Muscle of arm (tissue), 1 donor: ENCODE measurements at regions not wholly inside any gene's neighbourhood (a gene's known extent, or its start where the extent isn't known, plus 50 kb on each side); places are given as distances from the start of the nearest gene placed in this dataset.
"Not testable (repeated sequence)": the region's sequence is repeated elsewhere in the genome, so short reads cannot be mapped to it uniquely, and the experiment has no call there.

Experiments used
- DNase-seq: peaks from one replicate; pipeline ENCODE4 v3.0.0-alpha.2; 2013

DNA sequence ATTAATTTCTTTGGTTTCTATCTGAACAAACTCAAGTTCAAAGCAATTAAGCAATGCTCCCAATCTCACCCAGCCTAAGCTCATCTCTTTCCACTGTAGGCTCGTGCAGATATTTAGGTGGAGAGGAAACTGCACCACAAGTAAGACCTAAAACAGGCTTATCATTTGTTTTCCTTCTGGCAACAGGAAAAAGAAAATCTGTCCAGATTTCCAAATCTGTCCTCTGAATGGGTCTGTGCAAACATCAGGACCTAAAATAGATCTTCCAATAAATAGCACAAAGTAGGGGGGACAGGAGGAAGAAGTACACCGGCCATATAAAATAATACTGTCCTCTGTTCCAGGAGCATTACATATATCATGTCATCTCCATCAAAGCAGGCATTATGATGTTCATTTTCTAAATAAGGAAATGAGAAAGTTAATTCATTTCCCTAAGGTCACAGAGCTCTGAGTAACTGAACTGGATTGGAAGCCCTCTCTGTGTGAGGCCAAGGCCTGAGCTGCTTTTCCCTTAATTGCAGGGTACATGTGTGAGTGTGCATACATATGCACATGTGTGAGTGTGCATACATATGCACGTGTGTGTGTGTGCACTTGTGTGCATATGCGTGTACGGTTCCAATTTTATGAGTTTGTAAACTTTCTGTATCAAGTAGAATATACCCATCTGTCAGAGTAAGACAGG, 92.8 kb upstream of the PARD3 start:
- DNase-seq = no peak

DNA sequence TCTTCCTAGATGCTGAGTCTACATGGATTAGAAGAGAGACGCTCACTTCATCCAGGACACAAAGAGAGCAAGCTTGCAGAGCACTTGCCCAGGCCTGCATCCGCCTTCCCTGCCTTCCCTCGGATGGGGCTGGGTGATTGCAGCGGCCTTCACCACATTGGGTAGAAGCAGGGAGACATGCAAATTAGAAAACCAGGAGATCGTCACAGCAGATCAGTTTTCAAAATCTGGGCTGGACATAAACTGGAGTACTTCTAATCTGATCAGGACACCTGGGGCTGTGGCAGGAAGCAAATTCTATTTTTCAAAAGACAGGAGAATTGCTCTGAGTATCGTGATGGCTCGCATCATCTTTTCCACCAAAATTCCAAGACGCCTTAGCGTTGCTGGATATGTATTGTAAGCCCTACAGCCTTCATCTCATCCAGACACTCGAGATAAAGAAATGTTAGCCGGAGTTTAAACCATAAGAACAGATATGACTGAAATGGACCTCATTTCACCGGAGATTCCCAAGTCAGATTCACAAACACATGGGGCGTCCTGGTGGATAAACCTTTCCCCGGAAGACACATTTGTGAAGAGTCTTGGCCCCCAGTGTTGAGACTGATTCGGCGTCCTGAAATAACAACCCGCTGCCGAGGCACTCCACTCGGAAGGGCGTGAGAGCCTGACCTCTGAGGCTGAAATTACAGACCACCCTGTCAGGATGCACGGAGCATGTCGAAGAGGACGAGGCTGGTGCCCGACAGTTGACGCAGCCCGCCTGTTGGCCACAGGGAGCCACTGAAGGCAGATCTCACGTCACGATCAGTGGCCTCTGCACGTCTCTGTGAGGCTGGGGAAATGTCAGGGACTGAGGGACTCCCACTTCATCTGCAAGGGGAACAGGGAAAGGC, 91.2 kb upstream of the PARD3 start:
- peak; percentile 63 for DNase-seq

DNA sequence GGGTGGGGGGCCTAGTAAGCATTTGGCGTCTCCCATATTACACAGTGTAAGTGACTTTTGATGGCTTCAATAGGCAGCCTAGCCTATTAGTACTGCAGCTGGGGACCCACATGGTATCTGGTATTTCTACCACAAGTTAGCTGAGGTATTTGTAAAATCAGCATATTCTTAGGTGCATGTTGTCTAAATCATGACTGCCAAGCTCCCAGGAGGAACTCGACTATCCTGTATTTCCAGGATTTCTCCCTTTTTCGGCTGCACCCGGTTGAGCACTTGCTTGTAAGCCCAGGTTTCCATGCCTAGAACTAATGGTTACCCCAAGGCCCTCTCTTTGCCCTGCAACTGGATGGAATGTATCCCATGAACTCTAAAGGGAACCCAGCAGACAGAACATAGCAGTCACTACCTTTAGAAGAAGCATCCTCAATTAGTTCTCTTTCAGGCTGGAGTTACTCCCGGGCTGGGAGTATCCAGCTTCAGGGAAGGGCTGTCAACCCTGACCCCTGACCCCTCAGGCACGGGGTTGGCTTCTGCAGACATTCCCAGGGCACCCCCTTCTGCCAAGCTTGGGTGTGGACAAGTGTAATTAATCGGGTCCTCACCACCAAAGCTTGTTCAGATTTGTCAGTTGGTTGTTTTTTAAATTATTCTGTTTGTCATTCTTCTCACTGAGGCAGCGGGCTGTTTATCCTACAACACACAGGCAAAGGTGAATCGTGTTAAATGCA, 90.3 kb upstream of the PARD3 start:
- no peak for DNase-seq

DNA sequence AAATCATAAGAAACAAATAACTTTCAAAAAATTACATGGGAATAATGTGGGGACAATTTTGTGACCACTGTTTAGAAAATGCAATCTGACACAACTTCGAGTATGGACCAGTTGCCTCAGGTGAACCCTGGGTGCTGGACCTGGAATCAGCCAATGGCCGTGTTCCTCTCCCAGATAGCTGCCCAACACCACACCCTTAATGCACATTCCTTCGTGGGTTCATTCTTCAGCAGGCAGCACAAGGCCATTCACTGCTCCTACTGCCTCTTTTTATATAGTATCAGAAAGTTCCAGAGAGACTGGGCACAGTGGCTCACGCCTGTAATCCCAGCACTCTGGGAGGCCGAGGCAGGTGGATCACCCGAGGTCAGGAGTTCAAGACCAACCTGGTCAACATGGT, 89.1 kb upstream of the PARD3 start:
- DNase-seq = no peak

DNA sequence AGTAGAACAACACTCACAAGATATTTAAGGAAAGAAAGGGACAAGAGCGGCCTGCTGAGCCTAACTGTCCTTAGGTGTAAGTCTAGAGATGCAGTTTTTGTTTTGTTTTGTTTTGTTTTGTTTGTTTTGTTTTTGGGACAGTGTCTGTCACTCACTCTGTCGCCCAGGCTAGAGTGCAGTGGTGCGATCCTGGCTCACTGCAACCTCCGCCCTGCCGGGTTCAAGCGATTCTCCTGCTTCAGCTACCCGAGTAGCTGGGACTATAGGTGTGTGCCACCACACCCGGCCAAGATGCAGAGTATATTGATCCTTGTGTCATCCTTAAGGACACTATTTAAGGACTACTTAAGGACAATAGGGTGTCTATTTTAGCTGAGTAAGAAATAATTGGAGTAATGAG, 84.1 kb upstream of the PARD3 start:
- DNase-seq = no peak

DNA sequence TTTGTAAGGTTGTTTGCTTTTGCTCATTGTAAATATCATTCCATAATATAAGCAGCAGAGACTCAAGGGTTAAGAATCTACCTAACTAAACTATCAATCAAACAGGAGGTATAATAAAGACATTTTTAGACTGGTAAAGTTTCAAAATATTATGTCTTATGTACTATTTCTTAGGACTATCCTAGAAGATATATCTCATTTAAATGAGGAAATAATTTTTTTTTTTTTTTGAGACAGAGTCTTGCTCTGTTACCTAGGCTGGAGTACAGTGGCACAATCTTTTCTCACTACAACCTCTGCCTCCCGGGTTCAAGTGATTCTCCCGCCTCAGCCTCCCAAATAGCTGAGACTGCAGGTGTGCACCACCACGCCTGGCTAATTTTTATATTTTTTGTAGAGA, 80.9 kb upstream of the PARD3 start:
- no peak for DNase-seq

DNA sequence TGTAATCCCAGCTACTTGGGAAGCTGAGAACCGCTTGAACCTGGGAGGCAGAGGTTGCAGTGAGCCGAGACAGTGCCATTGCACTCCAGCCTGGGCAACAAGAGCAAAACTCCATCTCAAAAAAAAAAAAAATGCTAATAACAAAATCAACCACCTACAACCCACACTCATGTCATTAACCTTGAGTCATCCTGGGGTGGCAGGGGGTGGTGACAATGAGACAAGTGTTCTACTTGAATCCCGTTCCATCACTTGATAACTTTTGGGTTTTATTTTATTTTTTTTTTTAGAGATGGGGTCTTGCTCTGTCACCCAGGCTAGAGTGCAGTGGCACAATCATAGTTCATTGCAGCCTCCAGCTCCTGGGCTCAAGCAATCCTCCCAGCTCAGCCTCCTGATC, 80.0 kb upstream of the PARD3 start:
- DNase-seq = not testable (repeated sequence)

DNA sequence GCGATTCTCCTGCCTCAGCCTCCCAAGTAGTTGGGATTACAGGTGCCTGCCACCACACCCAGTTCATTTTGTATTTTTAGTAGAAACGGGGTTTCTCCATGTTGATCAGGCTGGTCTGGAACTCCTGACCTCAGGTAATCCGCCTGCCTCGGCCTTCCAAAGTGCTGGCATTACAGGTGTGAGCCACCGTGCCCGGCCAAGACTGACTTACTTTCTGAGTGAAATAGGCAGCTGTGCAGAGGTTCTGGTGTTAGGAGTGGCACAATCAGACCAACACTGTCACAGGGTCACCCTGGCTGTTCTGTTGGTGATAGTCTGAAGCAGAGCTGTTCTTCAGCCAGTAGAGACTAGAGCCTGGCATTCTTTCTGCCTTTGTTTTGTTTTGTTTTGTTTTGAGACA, 77.4 kb upstream of the PARD3 start:
- DNase-seq = not testable (repeated sequence)

DNA sequence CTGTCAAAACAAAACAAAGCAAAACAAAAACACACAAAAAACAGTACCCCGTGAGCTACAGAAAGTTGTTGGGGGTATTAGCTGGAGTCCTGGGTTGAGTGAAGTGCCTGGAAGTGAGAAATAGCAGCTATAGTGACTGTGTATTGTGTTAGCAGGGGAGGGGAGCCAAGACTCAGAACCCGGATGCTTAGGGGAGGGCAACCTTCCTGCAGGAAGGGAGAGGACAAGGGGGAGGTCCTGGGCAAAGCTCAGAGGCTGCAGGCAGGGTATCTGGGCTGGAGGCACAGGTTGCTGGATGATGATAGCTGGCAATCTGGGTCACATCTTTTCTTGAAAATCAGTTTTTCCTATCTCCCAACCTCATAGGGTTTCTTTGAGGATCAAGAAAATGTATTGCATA, 75.8 kb upstream of the PARD3 start:
- no peak for DNase-seq

DNA sequence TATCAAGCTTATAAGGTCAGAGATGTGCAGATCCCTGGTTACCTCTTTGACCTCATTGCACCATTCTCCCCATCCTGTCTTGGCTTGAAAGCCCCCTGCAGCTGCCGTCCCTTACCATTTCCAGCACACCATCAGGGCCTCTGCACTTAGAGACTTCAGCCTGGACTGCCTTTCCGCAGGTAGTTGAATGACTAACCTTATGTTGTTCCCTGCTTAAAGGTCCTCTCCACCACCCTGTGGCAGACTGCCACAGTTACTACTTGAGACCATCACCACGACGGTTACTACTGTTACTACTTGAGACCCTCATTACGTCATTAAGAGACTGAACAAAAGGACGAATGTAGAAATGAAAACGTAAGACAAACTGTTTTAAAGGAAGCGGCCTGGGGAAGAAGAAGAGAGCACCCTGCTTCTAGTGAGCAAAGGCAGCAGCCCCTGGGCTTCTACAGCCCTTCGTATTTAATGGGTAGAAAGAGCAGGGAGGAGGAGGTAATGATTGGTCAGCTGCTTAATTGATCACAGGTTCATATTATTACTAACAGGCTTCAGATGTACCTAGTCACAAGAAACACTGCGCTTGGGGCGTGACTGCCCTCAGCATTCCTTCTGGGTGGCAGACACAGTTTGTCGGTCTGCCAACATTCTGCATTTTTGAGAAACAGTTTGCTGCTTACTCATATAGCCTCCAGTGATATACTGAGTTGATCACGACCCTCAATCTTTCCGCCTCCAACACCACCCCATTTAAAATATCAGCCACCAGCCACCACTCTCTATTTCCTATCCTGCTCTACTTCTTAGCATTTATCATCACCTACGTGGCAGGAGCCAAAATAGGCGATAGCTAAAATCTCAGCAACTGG, 74.1 kb upstream of the PARD3 start:
- no peak for DNase-seq

DNA sequence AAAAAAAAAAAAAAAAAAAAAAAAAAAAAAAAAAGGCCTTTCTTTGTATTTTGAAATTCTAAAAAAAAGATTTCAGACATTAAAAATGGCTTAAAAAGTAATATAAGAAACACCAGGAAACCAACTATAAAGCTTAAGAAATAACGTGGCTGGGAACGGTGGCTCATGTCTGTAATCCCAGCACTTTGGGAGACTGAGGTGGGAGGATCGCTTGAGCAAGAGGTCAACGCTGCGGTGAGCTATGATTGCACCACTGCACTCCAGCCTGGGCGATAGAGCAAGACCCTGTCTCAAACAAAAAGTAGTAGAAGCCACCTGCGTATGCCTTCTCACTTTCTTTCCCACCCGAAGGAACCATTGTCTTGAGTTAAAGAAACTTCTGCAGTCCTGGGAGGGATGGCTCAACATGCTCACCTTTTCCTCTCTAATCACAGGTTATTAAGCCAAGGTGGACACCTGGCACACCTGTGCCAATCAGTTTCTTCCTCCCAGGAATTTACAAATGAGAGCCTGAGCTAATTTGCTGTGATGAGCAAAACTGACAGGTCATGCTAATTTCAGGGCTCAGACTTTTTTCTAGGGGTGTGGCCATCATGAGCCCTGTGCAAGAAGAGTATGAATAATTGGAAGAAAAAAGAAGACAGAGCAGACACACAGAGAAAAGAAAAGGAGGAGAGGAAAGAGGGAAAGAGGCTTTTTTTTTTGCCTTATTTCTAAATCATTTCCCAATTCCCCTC, 72.0 kb upstream of the PARD3 start:
- no peak for DNase-seq

DNA sequence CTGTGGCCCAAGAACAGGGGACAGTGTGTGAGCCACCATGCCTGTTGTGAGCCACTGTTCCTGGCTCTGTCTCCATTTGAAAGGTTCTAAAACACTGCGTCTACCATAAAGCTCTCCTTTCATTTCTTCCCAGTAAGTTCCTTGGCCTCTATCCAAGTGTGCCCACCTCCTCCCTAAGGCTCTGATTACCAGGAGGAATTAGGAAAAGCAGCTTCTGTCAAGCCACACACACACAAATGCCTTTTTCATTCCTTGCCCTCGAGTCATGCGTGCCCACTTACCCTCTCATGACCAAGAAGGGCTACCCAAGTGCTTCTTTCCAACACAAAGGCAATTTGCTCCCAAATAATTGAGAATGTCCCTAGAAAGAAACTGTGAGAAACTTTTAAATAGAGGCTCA, 70.8 kb upstream of the PARD3 start:
- no peak for DNase-seq

DNA sequence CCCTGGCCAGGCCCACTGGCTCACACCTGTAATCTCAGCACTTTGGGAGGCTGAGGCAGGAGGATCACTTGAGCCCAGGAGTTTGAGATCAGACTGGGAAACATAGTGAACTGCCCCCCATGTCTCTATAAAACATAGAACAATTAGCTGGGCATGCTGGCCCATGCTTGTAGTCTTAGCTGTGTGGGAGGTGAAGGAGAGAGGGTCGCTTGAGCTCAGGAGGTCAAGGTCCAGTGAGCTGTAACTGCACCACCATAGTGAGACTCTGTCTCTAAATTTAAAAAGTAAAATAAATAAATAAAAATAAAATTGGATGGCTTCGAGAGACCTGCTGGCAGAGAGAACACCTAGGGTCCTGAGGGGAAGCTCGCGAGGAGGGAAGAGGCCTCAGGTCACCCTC, 69.9 kb upstream of the PARD3 start:
- DNase-seq = no peak

DNA sequence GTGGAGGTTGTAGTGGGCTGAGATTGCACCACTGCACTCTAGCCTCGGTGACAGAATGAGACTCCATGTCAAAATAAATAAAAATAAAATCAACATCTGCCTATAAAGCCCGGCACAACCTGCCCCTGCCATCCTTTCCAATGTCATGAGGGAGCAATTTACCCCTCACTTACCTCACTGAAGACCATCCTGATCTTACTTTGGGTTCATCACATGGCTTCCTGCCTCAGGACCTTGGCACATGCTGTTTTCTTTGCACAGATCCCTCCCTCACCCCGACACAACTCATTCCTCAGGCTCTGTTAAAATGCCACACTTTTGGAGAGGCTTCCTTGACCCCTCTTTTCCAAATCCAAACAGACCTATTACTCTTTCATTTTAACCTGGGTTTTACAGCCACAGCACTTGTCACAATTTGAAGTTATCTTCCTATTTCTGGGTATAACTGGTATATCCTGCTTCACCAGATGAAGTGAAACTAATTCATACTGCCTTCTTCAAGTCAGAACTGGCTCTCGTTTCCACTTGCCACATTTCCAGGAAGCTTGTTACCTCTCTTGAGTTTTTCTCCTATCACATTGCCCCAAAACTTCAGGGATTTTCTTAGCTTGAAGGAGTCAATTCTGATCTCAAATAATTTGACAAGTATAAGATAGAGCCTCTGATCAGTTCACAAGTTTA, 69.3 kb upstream of the PARD3 start:
- no peak for DNase-seq

DNA sequence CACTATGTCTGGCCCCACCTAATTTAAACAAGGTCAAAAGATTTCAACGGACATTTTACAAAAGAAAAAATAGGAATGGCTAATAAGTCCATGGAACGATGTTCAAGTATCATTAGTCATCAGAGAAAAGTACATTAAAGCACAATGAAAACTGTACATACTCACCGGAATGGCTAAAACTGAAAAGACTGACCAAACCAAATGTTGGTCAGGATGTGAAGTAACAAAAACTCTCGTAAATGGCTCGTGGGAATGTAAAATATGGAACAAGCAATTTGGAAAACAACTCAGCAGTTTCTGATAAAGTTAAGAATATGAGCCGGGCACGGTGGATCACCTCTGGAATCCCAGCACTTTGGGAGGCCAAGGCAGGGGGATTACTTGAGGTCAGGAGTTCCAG, 65.7 kb upstream of the PARD3 start:
- DNase-seq = no peak

DNA sequence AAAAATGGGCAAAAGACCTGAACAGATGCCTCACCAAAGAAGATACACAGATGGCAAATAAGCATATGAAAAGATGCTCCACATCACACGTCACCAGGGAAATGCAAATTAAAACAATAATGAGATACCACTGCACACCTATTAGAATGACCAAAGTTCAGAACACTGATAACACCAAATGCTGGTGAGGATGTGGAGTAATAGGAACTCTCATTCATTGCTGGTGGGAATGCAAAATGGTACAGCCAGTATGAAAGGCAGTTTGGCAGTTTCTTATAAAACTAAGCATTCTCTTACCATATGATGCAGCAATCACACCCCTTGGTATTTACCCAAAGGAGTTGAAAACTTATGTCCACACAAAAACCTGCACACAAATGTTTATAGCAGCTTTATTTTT, 63.6 kb upstream of the PARD3 start:
- DNase-seq = not testable (repeated sequence)

DNA sequence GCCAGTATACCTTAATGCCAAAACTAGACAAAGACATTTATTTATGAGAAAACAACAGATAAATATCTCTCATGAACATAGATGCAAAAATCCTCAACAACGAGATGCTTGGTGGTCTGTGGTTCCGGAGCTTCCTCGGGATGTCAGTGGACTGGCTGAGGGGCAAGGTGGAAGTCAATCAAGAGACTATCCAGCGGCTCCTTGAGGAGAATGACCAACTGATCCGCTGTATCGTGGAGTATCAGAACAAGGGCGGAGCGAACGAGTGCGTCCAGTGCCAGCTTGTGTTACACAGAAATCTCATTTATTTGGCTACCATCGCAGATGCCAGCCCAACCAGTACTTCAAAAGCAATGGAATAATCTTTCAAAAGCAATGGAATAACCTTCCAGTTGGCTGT, 60.0 kb upstream of the PARD3 start:
- no peak for DNase-seq

DNA sequence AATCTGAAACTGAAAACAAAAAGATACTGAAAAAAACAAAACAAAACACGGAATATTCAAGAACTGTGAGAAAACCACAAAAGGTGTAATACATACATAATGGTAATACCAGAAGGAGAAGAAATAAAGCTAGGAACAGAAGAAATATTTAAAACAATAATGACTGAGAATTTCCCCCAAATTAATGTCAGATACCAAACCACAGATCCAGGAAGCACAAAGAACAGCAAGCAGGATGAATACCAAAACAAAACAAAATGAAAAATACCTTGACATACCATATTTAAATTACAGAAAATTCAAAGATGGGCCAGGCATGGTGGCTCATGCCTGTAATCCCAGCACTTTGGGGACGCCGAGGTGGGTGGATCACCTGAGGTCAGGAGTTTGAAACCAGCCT, 57.7 kb upstream of the PARD3 start:
- DNase-seq = no peak

DNA sequence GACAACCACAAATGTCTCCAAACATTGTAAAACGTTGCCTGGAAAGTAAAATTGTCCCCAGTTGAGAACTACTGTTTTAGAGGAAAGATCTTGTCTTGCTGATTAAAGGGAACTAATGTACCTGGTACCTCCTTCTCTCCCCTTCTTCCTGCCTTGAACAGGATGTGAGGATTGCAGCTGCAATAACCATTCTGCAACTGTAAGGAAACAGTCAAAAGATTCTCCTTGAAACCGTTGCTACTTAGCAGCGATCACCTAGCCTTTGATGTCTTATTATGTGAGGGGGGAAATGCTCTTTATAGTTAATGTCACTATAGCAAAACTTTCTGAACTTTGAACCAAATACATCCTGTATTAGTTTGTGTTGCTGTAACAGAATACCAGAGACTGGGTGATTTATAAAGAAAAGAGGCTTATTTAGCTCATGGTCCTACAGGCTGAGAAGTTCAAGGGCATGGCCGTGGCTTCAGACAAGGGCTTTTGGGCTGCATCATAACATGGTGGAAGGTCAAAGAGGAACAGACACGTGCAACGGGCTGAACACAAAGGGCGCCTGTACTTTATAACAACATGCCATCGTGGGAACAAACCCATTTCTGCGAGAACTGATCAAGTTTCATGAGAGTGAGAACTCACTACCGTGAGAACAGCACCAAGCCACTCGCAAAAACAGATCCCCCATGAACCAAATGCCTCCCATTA, 54.2 kb upstream of the PARD3 start:
- no peak for DNase-seq

DNA sequence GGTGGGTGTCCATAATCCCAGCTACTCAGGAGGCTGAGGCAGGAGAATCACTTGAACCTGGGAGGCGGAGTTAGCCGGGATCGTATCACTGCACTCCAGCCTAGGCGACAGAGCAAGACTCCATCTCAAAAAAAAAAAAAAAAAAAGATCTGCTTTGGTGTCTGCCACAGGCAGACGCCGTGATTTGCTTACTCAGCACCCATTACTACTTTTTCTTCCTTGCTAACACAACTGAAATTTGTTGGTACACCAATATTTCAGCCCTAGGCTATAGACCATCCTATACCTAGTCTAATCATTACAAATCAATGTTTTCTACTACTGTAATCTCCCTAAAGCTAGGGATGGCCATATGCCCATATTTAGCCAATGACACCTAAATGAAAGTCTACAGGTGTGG, 53.5 kb upstream of the PARD3 start:
- no peak for DNase-seq
